ENCODE measurements at regions not wholly inside any gene's neighbourhood (a gene's known extent, or its start where the extent isn't known, plus 50 kb on each side); places are given as distances from the start of the nearest gene placed in this dataset.

DNA sequence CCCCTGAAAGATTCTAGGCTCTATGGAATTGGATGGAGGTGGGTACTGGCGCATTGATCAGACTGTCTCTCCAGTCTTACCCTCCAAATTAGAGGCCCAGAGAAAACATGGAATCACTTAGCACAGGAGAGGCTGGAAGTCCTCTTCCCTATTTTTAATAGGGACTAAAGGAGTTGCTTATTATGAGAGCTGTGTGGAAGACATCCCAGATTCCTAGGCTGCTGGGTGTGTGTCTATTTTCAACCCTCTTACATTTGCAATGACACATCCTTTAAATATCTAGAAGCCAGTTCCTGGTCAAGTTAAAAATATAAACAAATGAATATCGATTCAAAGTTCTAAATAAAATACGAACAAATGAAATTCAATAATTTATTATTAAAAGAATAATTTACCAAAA is 58.3 kb upstream of the ARID2 start:
- Histone ChIP-seq H3K4me1 (ENCODE audit: control insufficient read depth, extremely low read depth, insufficient read depth, low read length) (no peaks in the 10 kb centered on the region), H3K27me3 (ENCODE audit: control insufficient read depth in 2 of 2, insufficient read depth in 2 of 2, low read length in 2 of 2) (peaks cover 0 to 2% of the 10 kb centered on the region in 2 experiments), H3K9me3 (replicated peaks; ENCODE audit: control insufficient read depth, insufficient read depth, low read length) (no peaks in the 10 kb centered on the region), H3K9me1 (replicated peaks; ENCODE audit: control insufficient read depth, extremely low read depth, insufficient read depth, low read length) (no peaks in the 10 kb centered on the region), H4K20me1 (replicated peaks; ENCODE audit: control insufficient read depth, extremely low read depth, insufficient read depth, low read length) (no peaks in the 10 kb centered on the region), H3K9ac (replicated peaks; ENCODE audit: extremely low read depth, insufficient read depth, low read length) (no peak overlapping the region), H3K36me3 (ENCODE audit: control insufficient read depth in 2 of 2, extremely low read depth in 1 of 2, insufficient read depth in 2 of 2, low read length in 2 of 2) (no peaks in the 10 kb centered on the region), H3K27ac (ENCODE audit: insufficient read depth, low read depth, low read length) (no peak overlapping the region), H3K4me2 (ENCODE audit: insufficient read depth, low read length) (no peak overlapping the region), H3K4me3 (replicated peaks in 1 of 3; ENCODE audit: insufficient read depth in 1 of 3, low read depth in 1 of 3, low read length in 3 of 3) (no peak overlapping the region), H2AFZ (ENCODE audit: low read depth, low read length) (no peak overlapping the region), H3K79me2 (ENCODE audit: control insufficient read depth, insufficient read depth, low read length) (no peaks in the 10 kb centered on the region)
- ChIA-PET POLR2A (no interaction called here), CTCF (no interaction called here)
- FAIRE-seq (no peak), DNase-seq (ENCODE audit: low read depth, low spot score) (no peak)
- TF ChIP-seq POLR2A (IDR thresholded peaks at IDR 0.05; ENCODE audit: low read depth, low read length), result no peak
- TF ChIP-seq CTCF (IDR thresholded peaks at IDR 0.05; ENCODE audit: extremely low read depth in 1 of 2, insufficient read depth in 1 of 2, low read depth in 1 of 2, low read length in 2 of 2), result no peak
- TF ChIP-seq, protein P1, sequence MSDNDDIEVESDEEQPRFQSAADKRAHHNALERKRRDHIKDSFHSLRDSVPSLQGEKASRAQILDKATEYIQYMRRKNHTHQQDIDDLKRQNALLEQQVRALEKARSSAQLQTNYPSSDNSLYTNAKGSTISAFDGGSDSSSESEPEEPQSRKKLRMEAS (IDR thresholded peaks at IDR 0.05; ENCODE audit: insufficient read depth, insufficient read length), result no peak
- no peak for TF ChIP-seq EZH2 (IDR thresholded peaks at IDR 0.05; ENCODE audit: borderline replicate concordance, low read depth, low read length, severe bottlenecking)
- no peak for TF ChIP-seq GATA2 (IDR thresholded peaks at IDR 0.05; ENCODE audit: insufficient read depth, insufficient read length, low read depth, low read length)
- no peak for TF ChIP-seq POLR2AphosphoS5 (IDR thresholded peaks at IDR 0.05; ENCODE audit: insufficient read depth, low read depth, low read length)
- TF ChIP-seq FOS (IDR thresholded peaks at IDR 0.05; ENCODE audit: borderline replicate concordance, insufficient read depth, low read length), result no peak
- TF ChIP-seq JUN (IDR thresholded peaks at IDR 0.05; ENCODE audit: borderline replicate concordance, insufficient read depth, insufficient read length, low read depth), result no peak
- no peak for TF ChIP-seq MYC (IDR thresholded peaks at IDR 0.05; ENCODE audit: low read depth, low read length)
- dilution Hi-C loops (cut with MboI; ENCODE audit: extremely low pct_ligation_motif_present, low sequenced_read_pairs), result no loop called here
- no TSS peak for BruUV-seq (replicated peaks)
- intact Hi-C loops (cut with micrococcal nuclease), result no loop called here

Measured in endothelial cell of umbilical vein (primary cell).